ENCODE measurements at regions not wholly inside any gene's neighbourhood (a gene's known extent, or its start where the extent isn't known, plus 50 kb on each side); places are given as distances from the start of the nearest gene placed in this dataset.

DNA sequence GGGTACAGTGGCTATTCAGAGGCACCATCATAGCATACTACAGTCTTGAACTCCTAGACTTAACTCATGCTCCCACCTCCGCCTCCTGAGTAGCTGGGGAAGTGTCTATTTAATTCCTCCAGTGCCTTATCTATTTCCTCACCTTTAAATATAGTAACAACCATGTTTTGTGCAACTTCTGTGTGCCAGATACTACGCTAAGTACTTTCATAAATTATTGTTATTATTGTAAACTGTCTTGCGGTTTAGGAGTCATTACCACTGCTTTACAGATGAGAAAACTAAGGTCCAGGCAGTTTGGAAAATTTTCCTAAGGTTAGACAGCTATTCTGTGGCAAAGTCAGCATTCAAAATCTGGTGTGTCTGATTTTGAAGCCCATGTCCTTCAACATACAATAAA, 359.1 kb upstream of the XYLT1 start:
- peaks cover 5% of the 10 kb centered on the region for H3K27me3 Mint-ChIP-seq
- DNase-seq (no peak), ATAC-seq (ENCODE audit: low read depth) (no peak)
- H3K27ac Mint-ChIP-seq, result no peak overlapping the region
- no peaks in the 10 kb centered on the region for H3K36me3 Mint-ChIP-seq (ENCODE audit: low read depth)
- no peak overlapping the region for H3K4me3 Mint-ChIP-seq
- POLR2A ChIA-PET, result no interaction called here
- H3K9me3 Mint-ChIP-seq, result no peaks in the 10 kb centered on the region
- CTCF ChIA-PET, result no interaction called here
- TF ChIP-seq CTCF (IDR thresholded peaks at IDR 0.05), result no peak
- no peaks in the 10 kb centered on the region for H3K4me1 Mint-ChIP-seq
- intact Hi-C loops (cut with micrococcal nuclease), result no loop called here

GRCh38 chr16:17828012-17828411, 357.3 kb upstream of the XYLT1 start:
- no peak for TF ChIP-seq CTCF (IDR thresholded peaks at IDR 0.05)
- CTCF ChIA-PET, result no interaction called here
- no peak overlapping the region for H3K4me3 Mint-ChIP-seq
- H3K36me3 Mint-ChIP-seq (ENCODE audit: low read depth), result no peaks in the 10 kb centered on the region
- H3K9me3 Mint-ChIP-seq, result no peaks in the 10 kb centered on the region
- peaks cover 5% of the 10 kb centered on the region for H3K27me3 Mint-ChIP-seq
- H3K4me1 Mint-ChIP-seq, result no peaks in the 10 kb centered on the region
- intact Hi-C loops (cut with micrococcal nuclease), result no loop called here
- no peak for DNase-seq
- no peak overlapping the region for H3K27ac Mint-ChIP-seq
- POLR2A ChIA-PET, result no interaction called here
- ATAC-seq (ENCODE audit: low read depth), result no peak

GRCh38 chr16:17827313-17827712, 356.6 kb upstream of the XYLT1 start:
- ChIA-PET CTCF (no interaction called here), POLR2A (no interaction called here)
- DNase-seq (no peak), ATAC-seq (ENCODE audit: low read depth) (no peak)
- H3K27ac Mint-ChIP-seq, result no peak overlapping the region
- H3K4me3 Mint-ChIP-seq, result no peak overlapping the region
- H3K9me3 Mint-ChIP-seq, result no peaks in the 10 kb centered on the region
- no peaks in the 10 kb centered on the region for H3K36me3 Mint-ChIP-seq (ENCODE audit: low read depth)
- TF ChIP-seq CTCF (IDR thresholded peaks at IDR 0.05), result no peak
- H3K27me3 Mint-ChIP-seq, result peaks cover 5% of the 10 kb centered on the region
- intact Hi-C loops (cut with micrococcal nuclease), result no loop called here
- no peaks in the 10 kb centered on the region for H3K4me1 Mint-ChIP-seq

GRCh38 chr16:17817943-17818342, 347.2 kb upstream of the XYLT1 start:
- CTCF ChIA-PET, result no interaction called here
- Mint-ChIP-seq H3K9me3 (peaks cover 17% of the 10 kb centered on the region), H3K27me3 (no peaks in the 10 kb centered on the region)

DNA sequence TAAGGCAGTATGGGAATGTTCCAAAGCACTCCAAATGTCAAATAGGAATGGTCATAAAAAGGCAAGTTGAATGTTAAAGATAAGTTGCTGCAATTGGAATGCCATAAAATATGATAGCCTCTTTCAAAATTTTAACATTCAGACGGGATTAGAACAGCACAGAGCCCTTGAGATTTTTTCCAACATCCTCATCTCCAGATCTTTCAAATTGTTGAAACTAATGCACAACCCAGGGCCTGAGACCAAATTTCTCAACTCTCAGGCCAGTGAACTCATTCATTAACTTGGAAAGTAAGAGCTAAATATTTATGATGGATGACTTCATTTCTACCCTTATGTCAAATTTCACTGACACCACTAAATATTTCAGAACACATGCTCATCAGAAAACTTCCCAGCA, 346.5 kb upstream of the XYLT1 start:
- no peak for TF ChIP-seq CTCF (IDR thresholded peaks at IDR 0.05)
- intact Hi-C loops (cut with micrococcal nuclease), result no loop called here
- ATAC-seq (ENCODE audit: low read depth) (no peak), DNase-seq (no peak)
- H3K4me1 Mint-ChIP-seq, result no peaks in the 10 kb centered on the region
- H3K4me3 Mint-ChIP-seq, result no peak overlapping the region
- ChIA-PET POLR2A (no interaction called here), CTCF (no interaction called here)
- H3K27ac Mint-ChIP-seq, result no peak overlapping the region
- no peaks in the 10 kb centered on the region for H3K27me3 Mint-ChIP-seq
- H3K9me3 Mint-ChIP-seq, result peaks cover 17% of the 10 kb centered on the region
- peaks cover 3% of the 10 kb centered on the region for H3K36me3 Mint-ChIP-seq (ENCODE audit: low read depth)

More at GRCh38 chr16:17817943-17818342, 347.2 kb upstream of the XYLT1 start:
- H3K4me1 Mint-ChIP-seq, result no peaks in the 10 kb centered on the region
- no peak for TF ChIP-seq CTCF (IDR thresholded peaks at IDR 0.05)
- H3K36me3 Mint-ChIP-seq (ENCODE audit: low read depth), result peaks cover 3% of the 10 kb centered on the region
- intact Hi-C loops (cut with micrococcal nuclease), result no loop called here
- DNase-seq, result no peak
- POLR2A ChIA-PET, result no interaction called here
- H3K4me3 Mint-ChIP-seq, result no peak overlapping the region
- no peak overlapping the region for H3K27ac Mint-ChIP-seq
- no peak for ATAC-seq (ENCODE audit: low read depth)
